Stimulated activated CD4-positive, alpha-beta T cell treated with anti-CD3 and anti-CD28 coated beads, Interleukin-1b, Interleukin-23, amount 100 ng/mL, for 1 hour (primary cell): ENCODE measurements at regions not wholly inside any gene's neighbourhood (a gene's known extent, or its start where the extent isn't known, plus 50 kb on each side); places are given as distances from the start of the nearest gene placed in this dataset.
"Not testable (repeated sequence)": the region's sequence is repeated elsewhere in the genome, so short reads cannot be mapped to it uniquely, and the experiment has no call there.

Experiments
- DNase-seq, 2 donors: peaks; one replicate each; pipeline ENCODE4 v3.0.0-alpha.2; 2020; ENCODE audit warnings: low read depth in 2 of 2

- not testable (repeated sequence) for DNase-seq
Measured at GRCh38 chr3:198147993-198148392, 188.0 kb downstream of the LMLN start.

- not testable (repeated sequence) for DNase-seq
Measured at GRCh38 chr3:198149904-198150303, 189.9 kb downstream of the LMLN start.

- not testable (repeated sequence) for DNase-seq
Measured at GRCh38 chr3:198151867-198152266, 191.8 kb downstream of the LMLN start.

GRCh38 chr3:198155771-198156170 lies 195.8 kb downstream of the LMLN start:
- not testable (repeated sequence) for DNase-seq

GRCh38 chr3:198157231-198157868 lies 197.3 kb downstream of the LMLN start:
- not testable (repeated sequence) for DNase-seq

GRCh38 chr3:198158007-198158406 lies 198.0 kb downstream of the LMLN start:
- DNase-seq, result not testable (repeated sequence)

- DNase-seq, result peak; percentile 29 to 53
Measured at GRCh38 chr3:198167339-198168039, 207.5 kb downstream of the LMLN start.

GRCh38 chr3:198170781-198171180 lies 210.8 kb downstream of the LMLN start:
- DNase-seq, result not testable (repeated sequence)

- not testable (repeated sequence) for DNase-seq
Measured at GRCh38 chr3:198173080-198173479, 213.1 kb downstream of the LMLN start.

GRCh38 chr3:198173929-198174574 lies 214.0 kb downstream of the LMLN start:
- DNase-seq, result not testable (repeated sequence)
